ENCODE measurements at regions not wholly inside any gene's neighbourhood (a gene's known extent, or its start where the extent isn't known, plus 50 kb on each side); places are given as distances from the start of the nearest gene placed in this dataset.

DNA sequence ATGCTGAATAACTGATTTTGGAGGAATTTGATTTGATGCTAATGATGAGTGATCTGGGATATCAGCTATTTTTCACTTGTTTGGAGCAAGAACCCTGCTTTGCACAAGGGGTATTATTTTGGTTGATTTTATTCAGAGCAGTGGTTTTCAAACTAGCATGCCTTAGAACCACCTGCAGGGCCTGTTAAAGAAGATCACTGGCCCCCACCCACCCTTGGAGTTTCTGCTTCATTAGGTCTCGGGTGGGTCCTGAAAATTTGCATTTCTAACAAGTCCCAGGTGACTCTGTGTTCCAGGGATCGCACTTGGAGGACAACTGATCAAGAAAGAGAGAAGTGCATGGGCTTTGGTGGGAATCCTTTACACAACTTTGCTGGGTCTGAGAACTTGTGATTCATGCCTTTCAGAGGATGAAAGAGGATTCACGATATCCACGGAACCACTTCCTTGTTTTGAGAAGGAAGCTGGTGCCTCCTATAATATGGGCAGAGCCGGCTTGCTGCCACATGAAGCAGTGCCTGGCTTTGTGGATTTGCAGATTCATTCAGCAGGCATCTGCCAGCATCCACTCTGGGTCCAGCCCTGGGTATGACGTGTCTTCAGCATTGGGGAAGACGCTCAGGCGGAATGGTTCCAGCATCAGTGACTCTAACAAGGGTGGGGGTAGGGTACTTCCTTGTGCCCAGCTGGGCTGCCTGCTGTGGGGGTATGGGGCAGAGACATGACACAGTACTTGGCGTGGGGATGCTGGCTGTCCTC lies 106.6 kb upstream of the PITX1 start:
- CTCF ChIA-PET = interaction anchor here (1.2 to 1.4 kb wide), 2 partner anchors 12 to 51 kb away, joined by 3 read pairs; no protein-coding TSS in a partner anchor
- no peak overlapping the region for H3K9ac ChIP-seq
- POLR2A ChIA-PET = no interaction called here

DNA sequence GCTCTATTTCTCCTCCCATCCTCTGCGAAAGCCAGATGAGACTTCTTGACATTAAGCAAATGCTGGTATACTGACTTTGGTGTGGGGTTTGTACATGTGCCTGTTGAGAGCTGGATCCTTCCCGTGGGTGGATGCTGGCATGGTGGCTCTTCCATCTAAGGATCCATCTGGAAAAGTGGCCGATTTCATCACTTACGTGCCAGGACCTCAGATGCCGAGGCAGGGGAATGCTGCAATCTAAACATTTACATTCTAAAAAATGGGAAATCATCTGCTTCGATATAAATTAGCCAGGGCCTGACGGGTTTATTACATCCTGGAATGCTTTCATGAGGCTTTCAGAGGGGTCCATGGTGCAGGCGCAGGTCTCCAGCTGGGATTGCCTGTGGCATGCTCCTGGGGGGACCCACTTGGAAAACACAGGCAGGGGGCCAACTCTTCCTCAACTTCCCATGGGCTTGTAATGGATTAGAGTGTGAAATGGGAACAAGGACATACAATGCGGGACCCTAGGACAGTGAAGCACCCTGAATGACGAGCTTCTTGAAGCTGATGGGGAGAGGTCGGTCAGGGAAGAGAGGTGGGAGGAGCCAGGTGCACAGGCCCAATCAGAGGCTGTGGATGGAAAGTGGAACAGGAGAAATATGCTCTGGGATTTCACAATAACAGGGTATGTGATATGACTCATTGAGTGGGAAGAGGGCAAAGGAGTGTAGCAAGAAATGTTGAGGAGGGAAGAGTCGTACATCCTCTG lies 105.5 kb upstream of the PITX1 start:
- Histone ChIP-seq H3K9ac (no peak overlapping the region), H3K27me3 (ENCODE audit: insufficient read depth) (no peaks in the 10 kb centered on the region), H3K4me2 (no peak overlapping the region), H3F3A (replicated peaks; ENCODE audit: insufficient read depth) (no peaks in the 10 kb centered on the region), H3K4me1 (ENCODE audit: control insufficient read depth in 1 of 2, insufficient read depth in 2 of 2, low read depth in 1 of 2, low read length in 1 of 2) (peaks cover 7 to 18% of the 10 kb centered on the region in 2 experiments; a peak in 2 of 4 replicates), H3K36me3 (replicated peaks in 1 of 2; ENCODE audit: control insufficient read depth in 1 of 2, insufficient read depth in 2 of 2, low read length in 1 of 2) (no peaks in the 10 kb centered on the region), H2AFZ (ENCODE audit: low read depth) (no peak overlapping the region), H3K9me3 (no peaks in the 10 kb centered on the region), H4K20me1 (ENCODE audit: insufficient read depth) (no peaks in the 10 kb centered on the region), H3K27ac (ENCODE audit: low read depth in 2 of 2, low read length in 1 of 2) (no peak overlapping the region), H3K9me2 (no peaks in the 10 kb centered on the region), H3K4me3 (ENCODE audit: low read depth in 2 of 2, low read length in 1 of 2) (no peak overlapping the region), H3K79me2 (ENCODE audit: insufficient read depth) (no peaks in the 10 kb centered on the region)
- TF ChIP-seq, protein P1, sequence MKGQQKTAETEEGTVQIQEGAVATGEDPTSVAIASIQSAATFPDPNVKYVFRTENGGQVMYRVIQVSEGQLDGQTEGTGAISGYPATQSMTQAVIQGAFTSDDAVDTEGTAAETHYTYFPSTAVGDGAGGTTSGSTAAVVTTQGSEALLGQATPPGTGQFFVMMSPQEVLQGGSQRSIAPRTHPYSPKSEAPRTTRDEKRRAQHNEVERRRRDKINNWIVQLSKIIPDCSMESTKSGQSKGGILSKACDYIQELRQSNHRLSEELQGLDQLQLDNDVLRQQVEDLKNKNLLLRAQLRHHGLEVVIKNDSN (IDR thresholded peaks at IDR 0.05; ENCODE audit: borderline replicate concordance, low read depth) = no peak
- TF ChIP-seq, protein P2, sequence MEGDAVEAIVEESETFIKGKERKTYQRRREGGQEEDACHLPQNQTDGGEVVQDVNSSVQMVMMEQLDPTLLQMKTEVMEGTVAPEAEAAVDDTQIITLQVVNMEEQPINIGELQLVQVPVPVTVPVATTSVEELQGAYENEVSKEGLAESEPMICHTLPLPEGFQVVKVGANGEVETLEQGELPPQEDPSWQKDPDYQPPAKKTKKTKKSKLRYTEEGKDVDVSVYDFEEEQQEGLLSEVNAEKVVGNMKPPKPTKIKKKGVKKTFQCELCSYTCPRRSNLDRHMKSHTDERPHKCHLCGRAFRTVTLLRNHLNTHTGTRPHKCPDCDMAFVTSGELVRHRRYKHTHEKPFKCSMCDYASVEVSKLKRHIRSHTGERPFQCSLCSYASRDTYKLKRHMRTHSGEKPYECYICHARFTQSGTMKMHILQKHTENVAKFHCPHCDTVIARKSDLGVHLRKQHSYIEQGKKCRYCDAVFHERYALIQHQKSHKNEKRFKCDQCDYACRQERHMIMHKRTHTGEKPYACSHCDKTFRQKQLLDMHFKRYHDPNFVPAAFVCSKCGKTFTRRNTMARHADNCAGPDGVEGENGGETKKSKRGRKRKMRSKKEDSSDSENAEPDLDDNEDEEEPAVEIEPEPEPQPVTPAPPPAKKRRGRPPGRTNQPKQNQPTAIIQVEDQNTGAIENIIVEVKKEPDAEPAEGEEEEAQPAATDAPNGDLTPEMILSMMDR (IDR thresholded peaks at IDR 0.05) = no peak
- no peak for TF ChIP-seq MXI1 (IDR thresholded peaks at IDR 0.05; ENCODE audit: low read depth, low read length)
- TF ChIP-seq EP300 (IDR thresholded peaks at IDR 0.05; ENCODE audit: borderline replicate concordance in 1 of 2, low read depth in 1 of 2, low read length in 1 of 2) = no peak
- TF ChIP-seq POLR2AphosphoS5 (IDR thresholded peaks at IDR 0.05; ENCODE audit: low read depth, low read length) = no peak
- no peak for TF ChIP-seq RCOR1 (IDR thresholded peaks at IDR 0.05; ENCODE audit: low read length)
- DNase-seq = no peak
- POLR2A ChIA-PET = no interaction called here
- CTCF ChIA-PET = interaction anchor here (1.2 kb wide), 1 partner anchor 10 kb away, joined by 3 read pairs; no protein-coding TSS in a partner anchor
- 68% methylated on average over 12 of the region's 12 CpGs for WGBS (ENCODE audit: low lambda C conversion rate)

More for the DNA sequence above, 106.6 kb upstream of the PITX1 start:
- 54% methylated on average over 6 of the region's 9 CpGs for WGBS (ENCODE audit: low lambda C conversion rate)
- no peak overlapping the region for H3K27ac ChIP-seq (ENCODE audit: low read depth in 2 of 2, low read length in 1 of 2)
- DNase-seq = no peak
- no peaks in the 10 kb centered on the region for H3K79me2 ChIP-seq (ENCODE audit: insufficient read depth)
- H3K4me1 ChIP-seq (ENCODE audit: control insufficient read depth in 1 of 2, insufficient read depth in 2 of 2, low read depth in 1 of 2, low read length in 1 of 2) = peaks cover 7% of the 10 kb centered on the region in 2 experiments; a peak in 3 of 4 replicates
- no peaks in the 10 kb centered on the region for H3K36me3 ChIP-seq (replicated peaks in 1 of 2; ENCODE audit: control insufficient read depth in 1 of 2, insufficient read depth in 2 of 2, low read length in 1 of 2)
- H2AFZ ChIP-seq (ENCODE audit: low read depth) = no peak overlapping the region
- no peaks in the 10 kb centered on the region for H3K27me3 ChIP-seq (ENCODE audit: insufficient read depth)
- no peaks in the 10 kb centered on the region for H4K20me1 ChIP-seq (ENCODE audit: insufficient read depth)
- H3K4me3 ChIP-seq (ENCODE audit: low read depth in 2 of 2, low read length in 1 of 2) = no peak overlapping the region
- no peak overlapping the region for H3K4me2 ChIP-seq
- H3K9me2 ChIP-seq = no peaks in the 10 kb centered on the region
- H3K9me3 ChIP-seq = no peaks in the 10 kb centered on the region
- H3F3A ChIP-seq (replicated peaks; ENCODE audit: insufficient read depth) = no peaks in the 10 kb centered on the region
- TF ChIP-seq FOXM1 (IDR thresholded peaks at IDR 0.05; ENCODE audit: low read depth) (no peak), SIN3A (IDR thresholded peaks at IDR 0.05; ENCODE audit: borderline replicate concordance, low read depth, low read length) (no peak), RCOR1 (IDR thresholded peaks at IDR 0.05; ENCODE audit: low read length) (no peak), TCF12 (IDR thresholded peaks at IDR 0.05) (no peak), EP300 (IDR thresholded peaks at IDR 0.05; ENCODE audit: borderline replicate concordance in 1 of 2, low read depth in 1 of 2, low read length in 1 of 2) (no peak), ELF1 (IDR thresholded peaks at IDR 0.05) (no peak), RAD21 (IDR thresholded peaks at IDR 0.05; ENCODE audit: low read length) (no peak), MEF2A (IDR thresholded peaks at IDR 0.05; ENCODE audit: borderline replicate concordance, low read depth) (no peak), GABPA (IDR thresholded peaks at IDR 0.05; ENCODE audit: low read depth) (no peak), NFIC (IDR thresholded peaks at IDR 0.05; ENCODE audit: borderline replicate concordance) (no peak), SMC3 (IDR thresholded peaks at IDR 0.05; ENCODE audit: low read depth, low read length) (no peak)
- TF ChIP-seq, protein P3, sequence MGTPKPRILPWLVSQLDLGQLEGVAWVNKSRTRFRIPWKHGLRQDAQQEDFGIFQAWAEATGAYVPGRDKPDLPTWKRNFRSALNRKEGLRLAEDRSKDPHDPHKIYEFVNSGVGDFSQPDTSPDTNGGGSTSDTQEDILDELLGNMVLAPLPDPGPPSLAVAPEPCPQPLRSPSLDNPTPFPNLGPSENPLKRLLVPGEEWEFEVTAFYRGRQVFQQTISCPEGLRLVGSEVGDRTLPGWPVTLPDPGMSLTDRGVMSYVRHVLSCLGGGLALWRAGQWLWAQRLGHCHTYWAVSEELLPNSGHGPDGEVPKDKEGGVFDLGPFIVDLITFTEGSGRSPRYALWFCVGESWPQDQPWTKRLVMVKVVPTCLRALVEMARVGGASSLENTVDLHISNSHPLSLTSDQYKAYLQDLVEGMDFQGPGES (IDR thresholded peaks at IDR 0.05; ENCODE audit: low read depth, low read length) = no peak
- TF ChIP-seq, protein P4, sequence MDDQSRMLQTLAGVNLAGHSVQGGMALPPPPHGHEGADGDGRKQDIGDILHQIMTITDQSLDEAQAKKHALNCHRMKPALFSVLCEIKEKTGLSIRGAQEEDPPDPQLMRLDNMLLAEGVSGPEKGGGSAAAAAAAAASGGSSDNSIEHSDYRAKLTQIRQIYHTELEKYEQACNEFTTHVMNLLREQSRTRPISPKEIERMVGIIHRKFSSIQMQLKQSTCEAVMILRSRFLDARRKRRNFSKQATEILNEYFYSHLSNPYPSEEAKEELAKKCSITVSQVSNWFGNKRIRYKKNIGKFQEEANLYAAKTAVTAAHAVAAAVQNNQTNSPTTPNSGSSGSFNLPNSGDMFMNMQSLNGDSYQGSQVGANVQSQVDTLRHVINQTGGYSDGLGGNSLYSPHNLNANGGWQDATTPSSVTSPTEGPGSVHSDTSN (IDR thresholded peaks at IDR 0.05) = no peak
- TF ChIP-seq, protein P5, sequence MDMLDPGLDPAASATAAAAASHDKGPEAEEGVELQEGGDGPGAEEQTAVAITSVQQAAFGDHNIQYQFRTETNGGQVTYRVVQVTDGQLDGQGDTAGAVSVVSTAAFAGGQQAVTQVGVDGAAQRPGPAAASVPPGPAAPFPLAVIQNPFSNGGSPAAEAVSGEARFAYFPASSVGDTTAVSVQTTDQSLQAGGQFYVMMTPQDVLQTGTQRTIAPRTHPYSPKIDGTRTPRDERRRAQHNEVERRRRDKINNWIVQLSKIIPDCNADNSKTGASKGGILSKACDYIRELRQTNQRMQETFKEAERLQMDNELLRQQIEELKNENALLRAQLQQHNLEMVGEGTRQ (IDR thresholded peaks at IDR 0.05; ENCODE audit: borderline replicate concordance, low read depth, low read length) = no peak
